ENCODE measurements at regions not wholly inside any gene's neighbourhood (a gene's known extent, or its start where the extent isn't known, plus 50 kb on each side); places are given as distances from the start of the nearest gene placed in this dataset.

- no peaks in the 10 kb centered on the region for H3K36me3 ChIP-seq
- ATAC-seq (peak; percentile 94 to 97 (median 96)), DNase-seq (peak in 4 of 5 donors; percentile 54 to 78 (median 67))
- TF ChIP-seq POLR2A (IDR thresholded peaks at IDR 0.05), result no peak
- no peak for TF ChIP-seq CTCF (IDR thresholded peaks at IDR 0.05)
- H3K27ac ChIP-seq, result peak overlapping the region in 11 of 12 donors; percentile 57 to 93 (median 65)
- no peaks in the 10 kb centered on the region for H3K27me3 ChIP-seq
- peaks cover 0 to 20% (median 12%) of the 10 kb centered on the region in 12 donors for H3K4me1 ChIP-seq
- intact Hi-C loops (cut with DNase I), result no loop called here
- 38 to 63% (median 50%) methylated on average over 4 to 13 of the region's 13 CpGs for WGBS, 4 donors
- H3K4me3 ChIP-seq, result no peak overlapping the region
- H3K9me3 ChIP-seq, result peaks cover 0 to 7% (median 0%) of the 10 kb centered on the region in 12 donors
Measured at GRCh38 chr20:19026121-19026878, 186.1 kb upstream of the SLC24A3 start.

- peak overlapping the region in 11 of 12 donors; percentile 57 to 93 (median 65) for H3K27ac ChIP-seq
- H3K4me1 ChIP-seq, result peaks cover 0 to 20% (median 12%) of the 10 kb centered on the region in 12 donors
- 68 to 78% (median 72%) methylated on average over 9 to 11 of the region's 11 CpGs for WGBS, 4 donors
- intact Hi-C loops (cut with DNase I), result no loop called here
- no peak for DNase-seq
- TF ChIP-seq POLR2A (IDR thresholded peaks at IDR 0.05) (no peak), CTCF (IDR thresholded peaks at IDR 0.05) (peak in 3 of 12 donors; percentile 7 to 19 (median 12))
- H3K36me3 ChIP-seq, result no peaks in the 10 kb centered on the region
- no peak overlapping the region for H3K4me3 ChIP-seq
- no peaks in the 10 kb centered on the region for H3K27me3 ChIP-seq
- ATAC-seq, result peak in 3 of 4 donors; percentile 26 to 47 (median 39)
- peaks cover 0 to 7% (median 0%) of the 10 kb centered on the region in 12 donors for H3K9me3 ChIP-seq
Measured at GRCh38 chr20:19026901-19027644, 185.4 kb upstream of the SLC24A3 start.

GRCh38 chr20:19027971-19028370 lies 184.5 kb upstream of the SLC24A3 start:
- no peak for DNase-seq

More at GRCh38 chr20:19027971-19028370, 184.5 kb upstream of the SLC24A3 start:
- no peaks in the 10 kb centered on the region for H3K27me3 ChIP-seq
- no peak for ATAC-seq
- TF ChIP-seq POLR2A (IDR thresholded peaks at IDR 0.05), result no peak
- no peak for TF ChIP-seq CTCF (IDR thresholded peaks at IDR 0.05)
- H3K27ac ChIP-seq, result no peak overlapping the region
- H3K9me3 ChIP-seq, result peaks cover 0 to 7% (median 0%) of the 10 kb centered on the region in 12 donors
- H3K36me3 ChIP-seq, result no peaks in the 10 kb centered on the region
- intact Hi-C loops (cut with DNase I), result no loop called here
- WGBS, 4 donors, result 87 to 94% (median 91%) methylated on average over 9 of the region's 9 CpGs
- H3K4me3 ChIP-seq, result no peak overlapping the region
- peaks cover 0 to 20% (median 12%) of the 10 kb centered on the region in 12 donors for H3K4me1 ChIP-seq

All from heart left ventricle (tissue), 16 donors.